Activated T-helper 1 cell treated with Interleukin-2 at 50 U/mL for 16 hours (primary cell): ENCODE measurements at regions not wholly inside any gene's neighbourhood (a gene's known extent, or its start where the extent isn't known, plus 50 kb on each side); places are given as distances from the start of the nearest gene placed in this dataset.

Experiments used
- DNase-seq: peaks from one replicate; pipeline ENCODE4 v3.0.0-alpha.2; 2020; ENCODE audit warnings: low read depth

DNA sequence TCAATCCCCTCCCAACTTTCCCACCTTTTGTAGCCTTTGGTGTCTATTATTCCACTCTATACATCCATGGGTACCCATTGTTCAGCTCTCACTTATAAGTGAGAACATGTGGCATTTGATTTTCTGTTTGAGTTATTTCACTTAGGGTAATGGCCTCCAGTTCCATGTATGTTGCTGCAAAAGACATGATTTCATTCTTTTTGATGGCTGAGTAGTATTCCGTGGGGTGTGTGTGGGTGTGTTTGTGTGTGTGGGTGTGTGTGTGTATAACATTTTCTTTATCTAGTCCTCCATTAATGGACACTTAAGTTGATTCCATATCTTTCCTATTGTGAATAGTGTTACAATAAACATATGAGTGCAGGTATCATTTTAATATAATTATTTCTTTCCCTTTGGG, 157.5 kb upstream of the FSTL4 start:
- DNase-seq: no peak

DNA sequence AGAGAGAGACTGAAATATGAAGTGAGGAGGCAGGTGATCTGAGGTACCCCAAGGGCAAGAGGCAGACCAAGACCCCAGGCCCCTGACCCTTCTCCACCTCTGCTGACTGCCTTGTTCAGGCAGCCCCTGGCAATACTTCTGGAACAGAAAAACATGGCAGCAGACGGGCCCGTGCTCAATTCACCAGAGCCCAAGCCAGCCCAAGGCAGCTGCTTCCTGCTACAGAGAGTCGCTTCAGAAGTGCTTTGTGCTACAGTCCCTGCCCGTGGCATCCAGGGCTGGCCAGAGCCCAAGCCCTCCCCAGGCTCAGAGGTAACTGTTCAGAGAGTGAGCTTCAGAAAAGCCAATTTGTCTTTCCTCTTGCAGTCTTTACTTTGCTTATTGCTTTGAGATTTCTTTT, 151.4 kb upstream of the FSTL4 start:
- no peak for DNase-seq

DNA sequence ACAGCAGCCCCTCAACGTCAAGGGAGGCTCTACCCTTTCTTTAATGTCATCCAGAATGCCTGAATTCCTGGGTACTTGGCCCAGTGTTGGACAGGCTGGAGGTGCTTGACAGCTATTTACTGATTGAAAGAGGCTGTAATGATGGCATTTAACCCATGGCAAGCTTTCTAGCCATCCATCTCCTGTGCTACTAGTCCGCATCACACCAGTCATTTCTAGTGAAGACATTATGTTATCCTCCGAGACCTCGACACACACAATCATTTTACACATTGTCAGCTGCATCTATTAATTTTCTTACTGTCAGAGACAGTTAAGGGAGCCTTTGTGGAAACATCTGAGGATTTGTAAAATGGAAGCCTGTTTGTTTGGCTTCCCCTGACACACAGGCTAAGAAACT, 149.3 kb upstream of the FSTL4 start:
- DNase-seq: no peak

DNA sequence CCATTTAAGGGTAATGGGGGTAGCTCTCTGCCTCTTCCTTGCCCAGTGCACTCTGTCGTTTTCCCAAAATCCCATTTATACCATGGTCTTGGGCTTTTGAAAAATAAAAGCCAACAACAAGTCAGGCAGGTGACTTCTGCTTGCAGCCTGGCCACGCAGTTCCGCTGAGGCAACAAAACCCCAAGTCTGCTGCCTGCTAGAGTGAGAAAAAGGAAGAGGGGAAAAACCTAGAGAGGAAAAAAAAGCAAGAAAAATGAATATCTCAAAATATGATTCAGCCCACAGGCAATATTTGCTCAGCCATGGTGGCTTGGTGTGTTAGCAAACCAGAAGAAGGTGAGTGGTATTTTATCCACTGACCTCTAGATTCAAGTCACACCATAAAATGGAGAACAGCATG, 148.2 kb upstream of the FSTL4 start:
- DNase-seq: no peak

DNA sequence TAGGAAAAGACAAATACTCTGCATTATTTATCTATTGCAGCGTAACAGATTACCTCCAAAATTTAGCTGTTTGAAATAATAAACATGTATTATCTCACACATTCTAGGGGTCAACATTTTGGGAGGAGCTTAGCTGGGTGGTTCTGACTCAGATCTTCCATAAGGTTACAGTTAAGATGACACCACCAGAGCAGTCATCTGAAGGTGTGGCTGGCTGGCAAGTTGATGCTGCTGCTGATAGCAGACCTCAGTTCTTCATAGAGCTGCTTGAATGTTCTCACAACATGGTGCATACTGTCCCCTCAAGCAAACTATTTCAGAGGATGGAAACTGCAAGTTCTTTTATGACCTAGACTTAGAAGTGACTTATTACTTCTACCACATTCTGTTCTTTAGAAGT, 146.3 kb upstream of the FSTL4 start:
- no peak for DNase-seq

DNA sequence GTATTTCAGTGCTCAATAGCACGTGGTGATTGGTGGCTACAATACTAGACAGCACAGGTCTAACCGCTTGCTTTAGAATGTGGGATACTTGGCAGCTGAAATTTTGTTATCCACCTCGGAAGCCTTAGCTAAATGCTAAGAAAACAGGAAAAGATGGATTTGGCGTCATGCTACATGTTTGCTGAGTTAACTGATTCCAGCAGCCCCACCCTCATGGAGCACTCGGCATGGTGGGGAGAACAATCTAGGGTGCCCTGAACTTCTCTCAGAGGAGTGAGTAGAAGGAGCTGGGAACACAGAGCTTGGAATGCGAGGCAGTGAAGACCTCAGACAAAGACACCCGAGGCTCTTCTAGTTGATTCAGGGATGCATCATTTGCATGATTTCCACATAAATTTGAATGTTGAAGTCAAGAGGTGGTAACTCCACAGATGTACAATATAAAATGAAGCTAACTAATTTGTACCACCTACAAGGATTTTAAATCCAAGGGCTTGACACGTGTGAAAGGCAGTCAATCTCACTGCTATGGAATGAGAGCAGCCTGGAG, 145.1 kb upstream of the FSTL4 start:
- no peak for DNase-seq

DNA sequence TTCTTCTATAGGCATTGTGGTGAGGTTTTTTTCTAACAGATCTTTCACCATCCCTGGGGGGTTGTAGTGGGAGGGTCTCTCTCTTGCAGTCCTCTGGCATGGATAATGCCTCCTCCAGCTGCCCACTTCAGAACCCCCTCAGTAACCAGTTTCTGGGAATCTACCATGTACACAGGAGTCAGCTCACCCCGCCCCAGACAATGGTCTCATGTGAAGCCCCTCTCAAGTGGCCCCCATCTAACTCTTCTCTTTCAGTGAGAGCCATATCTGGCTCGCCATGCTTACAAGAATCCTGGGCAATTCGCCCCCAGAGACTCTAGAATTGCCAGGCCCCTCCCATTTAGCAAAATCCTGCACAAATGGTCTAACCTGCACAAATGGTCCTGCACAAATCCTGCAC, 144.4 kb upstream of the FSTL4 start:
- DNase-seq: no peak

DNA sequence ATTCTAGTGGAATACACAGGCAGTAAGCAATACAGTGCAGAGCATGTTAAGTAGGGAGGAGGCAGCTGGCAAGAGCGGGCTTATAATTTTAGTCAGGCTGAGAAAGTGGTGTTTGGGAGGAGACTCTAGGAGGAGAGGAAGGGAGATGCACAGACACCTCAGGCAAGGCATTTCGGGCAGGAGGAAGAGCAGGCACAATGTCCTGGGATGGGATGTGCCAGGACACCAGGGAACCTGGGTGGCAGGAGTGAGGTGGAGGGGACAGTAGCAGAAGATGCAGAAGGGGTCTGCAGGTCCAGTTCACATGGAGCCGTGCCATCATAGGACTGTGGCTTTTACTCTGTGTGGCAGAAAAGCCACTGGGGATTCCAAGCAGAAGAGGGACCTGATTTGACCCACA, 143.7 kb upstream of the FSTL4 start:
- DNase-seq: no peak

DNA sequence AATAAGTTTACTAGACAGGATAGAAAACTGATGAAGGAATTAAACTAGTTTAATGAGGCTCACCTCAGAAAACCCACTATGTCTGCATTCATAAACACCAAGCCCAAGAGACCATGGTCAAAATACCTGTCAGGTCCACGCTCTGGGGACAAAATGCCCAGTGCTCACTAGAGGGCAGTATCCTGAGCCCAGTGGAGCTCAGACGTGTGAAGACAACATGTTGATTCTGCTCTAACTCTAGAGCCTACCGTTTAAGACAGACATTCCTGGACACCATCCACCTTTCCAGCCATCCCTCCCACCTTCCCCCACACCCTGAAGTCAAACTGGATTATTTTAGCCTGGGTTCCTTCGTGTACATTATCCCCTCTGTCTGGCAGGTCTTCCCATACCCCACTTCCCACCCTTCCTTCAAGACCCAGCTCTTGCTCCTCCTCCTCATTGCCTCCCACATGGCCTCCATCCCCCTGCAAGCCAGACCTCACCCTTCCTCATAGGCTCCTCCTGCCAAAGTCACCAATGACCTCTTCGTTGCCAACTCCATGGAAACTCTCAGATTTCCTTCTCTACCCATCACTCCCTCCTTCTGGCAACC, 142.3 kb upstream of the FSTL4 start:
- DNase-seq: no peak

DNA sequence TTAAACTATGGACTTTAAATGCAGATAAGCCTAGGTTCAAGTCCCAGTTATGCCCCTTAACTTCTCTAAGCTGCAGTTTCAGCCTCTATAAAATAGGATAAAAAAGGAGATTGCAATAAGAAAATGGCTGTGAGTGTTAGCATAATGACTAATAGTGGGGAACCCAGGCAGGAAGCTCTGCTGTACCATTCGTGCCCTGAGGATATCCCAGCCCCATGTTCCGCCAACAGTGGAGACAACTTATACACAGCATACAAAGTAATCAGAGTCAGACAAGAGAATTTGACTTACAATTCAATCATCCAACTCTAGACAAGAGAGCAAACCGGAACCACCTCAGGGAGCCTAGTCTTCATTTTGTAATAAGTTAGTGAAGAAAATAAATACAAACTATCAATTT, 141.5 kb upstream of the FSTL4 start:
- no peak for DNase-seq

DNA sequence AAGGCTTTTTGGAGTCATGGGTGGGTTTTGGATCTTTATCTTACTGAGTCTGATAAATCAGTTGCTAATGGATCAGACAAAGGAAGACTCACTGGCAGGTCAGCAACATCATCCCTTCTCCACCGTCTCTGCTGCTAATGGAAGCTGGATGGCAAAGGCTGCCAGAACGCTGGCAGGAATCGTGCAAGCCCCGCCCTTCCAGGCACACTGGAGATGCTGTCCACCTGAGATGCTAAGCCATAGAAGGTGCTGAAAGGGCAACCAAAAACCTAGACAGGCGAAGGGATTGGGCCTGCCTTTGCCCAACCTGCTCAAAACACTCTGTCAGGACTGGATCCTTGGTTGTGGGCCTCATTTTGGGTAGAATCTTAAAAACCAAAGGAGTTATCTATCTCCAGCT, 139.5 kb upstream of the FSTL4 start:
- DNase-seq: no peak

DNA sequence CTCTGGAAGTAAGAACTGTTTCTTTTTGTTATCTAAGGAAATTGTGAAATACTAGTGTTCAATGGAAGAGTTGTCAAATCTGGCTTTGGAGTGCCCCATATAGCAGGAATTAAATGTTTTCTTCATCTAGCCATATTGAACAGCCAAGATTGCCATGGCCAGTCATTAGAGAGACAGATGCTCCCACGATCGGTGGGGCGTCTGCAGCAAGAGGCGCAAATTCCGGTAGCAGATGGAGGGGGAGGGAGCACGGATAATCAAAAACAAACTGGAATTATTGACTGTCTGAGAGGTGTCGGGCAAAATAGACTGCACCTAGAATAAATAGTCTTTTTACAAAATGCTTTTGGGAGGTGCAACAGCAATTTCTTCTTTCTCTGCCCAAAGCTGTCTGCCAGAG, 139.1 kb upstream of the FSTL4 start:
- no peak for DNase-seq

DNA sequence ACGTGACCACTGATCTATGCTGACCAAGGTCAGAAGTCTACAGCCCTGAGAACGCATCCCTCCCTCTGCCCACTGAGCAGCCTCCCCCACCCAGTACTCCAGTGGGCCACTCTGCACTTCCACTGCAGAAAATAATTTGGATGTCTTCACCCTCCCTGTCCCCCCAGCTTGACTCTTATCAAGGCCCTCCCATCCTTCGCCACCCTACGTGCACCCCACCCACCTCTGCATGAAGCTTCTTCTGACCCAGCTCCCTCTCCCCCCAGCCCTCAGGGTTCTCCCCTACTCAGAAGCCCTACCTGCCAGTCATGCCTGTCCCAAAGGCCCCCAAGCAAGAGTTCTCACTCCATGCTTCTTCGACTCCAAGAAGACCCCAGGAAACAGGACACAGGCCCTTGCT, 138.5 kb upstream of the FSTL4 start:
- DNase-seq: no peak

DNA sequence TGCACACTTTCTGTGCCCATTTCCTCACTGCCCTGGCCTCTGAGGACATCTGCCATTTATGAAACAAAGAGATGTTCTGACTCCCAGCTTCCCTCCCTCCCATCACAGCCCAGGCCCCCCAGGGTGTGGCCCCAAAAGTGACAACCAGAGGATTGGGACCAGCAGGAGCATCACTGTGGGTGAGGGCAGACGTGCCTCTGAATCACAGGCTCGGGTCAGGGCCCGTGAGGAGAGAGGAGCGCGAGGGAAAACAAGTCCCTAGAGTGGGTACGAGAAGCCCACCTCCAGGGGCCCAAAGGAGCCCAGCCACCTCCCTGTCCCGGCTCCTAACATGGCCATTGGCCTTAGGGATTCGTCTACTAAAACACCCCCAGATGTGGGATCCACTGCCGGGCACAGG, 138.0 kb upstream of the FSTL4 start:
- DNase-seq: no peak

DNA sequence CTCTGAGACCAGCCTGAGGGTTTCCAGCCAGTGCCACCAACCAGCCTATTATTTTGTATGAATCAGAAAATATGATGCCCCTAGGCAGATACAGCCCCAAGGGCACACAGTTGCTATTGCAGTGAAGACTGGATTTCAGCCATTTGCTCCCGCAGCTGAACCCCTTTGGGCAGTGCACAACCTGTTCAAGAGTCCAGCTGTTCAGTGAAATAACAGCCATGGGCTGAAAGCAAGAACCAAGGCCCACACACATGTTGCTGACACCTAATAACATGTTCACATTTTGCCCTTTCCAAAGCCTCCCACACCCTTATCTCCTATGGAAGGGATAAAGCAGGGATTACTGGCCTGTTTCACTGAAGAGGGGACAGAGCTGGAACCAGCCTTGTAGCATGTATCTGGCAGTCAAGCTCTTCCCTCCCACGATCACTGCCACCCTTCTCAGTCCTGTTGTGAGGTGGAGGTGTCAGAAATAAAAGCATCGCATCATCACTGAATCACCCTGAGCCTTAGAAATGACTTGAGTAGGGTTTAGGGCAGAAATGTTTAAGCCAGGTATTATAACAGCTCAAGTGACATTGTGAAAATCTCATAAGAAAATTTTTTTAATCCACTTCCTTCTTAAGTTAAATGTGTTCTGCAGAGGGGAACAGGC, 137.1 kb upstream of the FSTL4 start:
- DNase-seq: no peak

DNA sequence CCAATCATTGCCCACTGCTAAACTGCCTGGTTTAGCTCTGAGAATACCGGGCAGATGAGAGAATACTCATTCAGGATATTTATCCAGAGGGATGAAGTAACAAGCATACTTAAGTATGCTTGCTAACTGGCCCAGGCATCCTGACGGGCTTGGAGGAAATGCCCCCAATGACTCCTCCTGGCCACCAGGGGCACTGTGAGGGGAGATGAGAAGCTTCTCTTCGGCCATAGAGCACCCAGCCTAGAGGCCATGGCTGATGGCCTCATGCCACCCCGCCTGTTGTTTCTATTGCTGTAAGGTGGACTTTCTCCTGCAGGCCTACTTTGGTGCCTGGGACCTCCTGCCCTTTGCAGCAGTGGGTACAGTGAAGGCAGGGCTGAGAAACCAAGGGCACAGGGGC, 134.5 kb upstream of the FSTL4 start:
- DNase-seq: no peak

DNA sequence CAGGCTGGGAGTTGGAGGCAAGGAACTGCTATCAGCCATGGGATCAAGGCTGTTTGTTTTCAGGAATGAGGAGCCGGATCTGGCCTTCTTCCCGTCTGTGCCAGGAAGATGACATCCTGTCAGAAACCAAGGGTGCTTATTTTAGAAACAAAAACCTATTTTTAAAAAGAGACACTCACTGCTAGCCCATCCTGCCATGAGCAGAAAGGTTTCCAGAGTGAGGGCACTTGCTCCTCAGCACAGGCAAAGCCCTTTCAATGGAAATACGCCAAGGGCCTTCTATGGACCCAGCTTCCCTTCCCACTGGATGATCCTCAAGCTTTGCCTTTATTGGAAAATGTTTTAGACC, 132.6 kb upstream of the FSTL4 start:
- no peak for DNase-seq

DNA sequence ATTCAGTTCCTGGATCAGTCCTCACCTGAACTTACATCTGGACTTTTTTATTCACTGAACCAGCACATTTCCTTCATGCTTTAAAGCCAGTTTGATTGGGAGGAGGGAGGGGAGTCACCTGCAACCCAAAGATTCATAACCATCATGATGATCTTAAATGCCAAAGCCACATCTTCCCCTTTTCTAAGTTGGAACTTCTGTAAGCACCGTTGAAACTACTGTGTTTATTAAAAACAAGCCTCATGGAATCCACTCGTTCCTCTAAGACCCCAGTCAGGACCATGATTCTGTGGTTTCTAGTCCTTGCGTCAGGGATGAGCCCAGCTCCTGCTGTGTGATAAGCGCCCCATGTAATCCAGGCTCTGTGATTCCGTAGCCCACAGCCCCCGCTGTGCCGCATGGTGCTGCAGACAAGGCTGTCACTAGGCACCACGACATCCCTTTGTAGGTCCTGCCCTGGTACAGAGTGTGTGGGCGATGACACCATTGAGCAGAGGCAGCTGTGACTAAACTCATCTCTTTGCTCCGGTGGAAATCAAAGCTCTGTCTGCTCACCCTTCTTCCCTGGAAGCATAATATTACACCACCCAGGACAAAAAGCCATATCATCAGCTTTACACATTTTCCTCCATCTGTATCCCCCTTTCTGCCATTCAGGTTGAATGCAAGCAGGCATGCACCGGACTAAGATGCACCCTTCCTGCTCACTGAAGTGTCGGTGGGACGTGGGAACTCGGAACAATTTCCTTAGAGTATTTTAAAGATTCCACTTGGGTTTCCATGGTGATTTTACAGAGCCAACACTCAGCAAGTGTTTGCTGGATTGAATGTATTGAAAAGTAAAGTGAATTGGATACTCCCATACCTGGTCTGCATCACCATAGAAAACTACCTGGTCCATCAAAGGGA, 132.0 kb upstream of the FSTL4 start:
- no peak for DNase-seq

DNA sequence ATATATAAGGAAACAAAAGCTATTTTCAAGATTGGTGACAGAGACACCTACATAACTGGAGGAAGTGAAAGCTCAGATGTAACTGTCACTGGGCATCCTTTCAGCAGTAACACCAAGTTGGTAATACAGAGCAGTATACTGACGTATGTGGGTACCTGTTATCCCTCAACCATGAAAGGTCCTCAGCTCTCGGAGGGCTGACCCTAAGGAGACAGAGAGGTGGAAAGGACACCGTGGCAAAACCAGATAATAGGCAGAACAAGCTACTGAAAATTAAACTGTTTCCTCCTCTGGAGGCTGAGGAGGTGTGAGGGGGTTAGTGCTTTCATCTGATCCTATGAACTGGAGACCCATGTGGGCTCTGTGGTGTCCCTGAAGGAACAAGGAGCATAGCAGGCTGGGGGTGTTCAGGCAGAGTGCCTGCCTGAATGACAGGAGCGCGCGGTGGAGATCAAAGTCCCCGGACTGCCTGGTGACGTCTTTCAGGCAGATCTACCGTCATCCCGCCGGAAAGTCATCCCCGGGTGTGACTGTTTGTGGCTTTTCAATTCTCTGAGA, 130.2 kb upstream of the FSTL4 start:
- DNase-seq: no peak

DNA sequence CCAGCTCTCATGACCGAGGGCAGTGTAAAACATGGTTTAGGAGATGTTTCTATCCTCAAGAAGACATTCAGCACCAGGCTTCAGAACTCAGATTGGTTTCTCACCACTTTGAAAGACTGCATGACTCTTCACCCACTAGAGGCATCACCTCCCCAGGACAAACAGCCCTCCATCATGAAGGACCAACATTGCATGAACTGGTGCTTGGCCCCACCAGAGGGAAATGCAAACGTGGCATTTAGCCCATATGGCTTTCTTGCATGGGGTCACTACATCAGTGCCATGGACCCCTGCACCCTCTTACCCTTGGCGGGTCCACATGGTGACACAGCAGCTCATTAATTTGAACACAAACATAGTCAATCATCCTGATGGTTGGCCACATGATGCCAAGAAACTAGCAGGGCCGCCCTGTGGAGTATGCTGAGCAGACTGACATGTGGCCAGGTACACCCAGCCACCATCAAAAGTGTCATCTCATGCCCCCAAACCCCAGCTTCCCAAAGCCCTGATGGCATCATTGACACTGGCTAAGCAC, 129.5 kb upstream of the FSTL4 start:
- DNase-seq: no peak

DNA sequence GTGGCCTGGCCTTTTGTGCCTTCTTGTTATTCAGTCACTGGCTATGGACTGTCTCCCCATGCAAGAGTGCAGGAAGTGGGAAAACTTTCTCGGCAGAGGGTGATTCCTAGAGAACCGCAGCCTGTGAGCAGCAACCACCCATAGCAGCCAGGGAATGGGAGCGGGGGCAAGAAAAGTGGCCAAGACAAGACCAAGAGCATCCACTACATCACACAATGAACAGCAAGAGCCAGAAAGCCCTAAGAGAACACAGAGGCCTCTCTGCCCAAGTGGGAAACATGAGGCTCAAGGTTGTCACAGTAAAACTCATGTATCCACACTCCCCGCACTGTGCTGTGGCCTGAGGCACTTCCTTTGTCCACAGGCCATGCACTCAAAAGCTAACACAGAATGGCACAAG, 129.1 kb upstream of the FSTL4 start:
- no peak for DNase-seq

DNA sequence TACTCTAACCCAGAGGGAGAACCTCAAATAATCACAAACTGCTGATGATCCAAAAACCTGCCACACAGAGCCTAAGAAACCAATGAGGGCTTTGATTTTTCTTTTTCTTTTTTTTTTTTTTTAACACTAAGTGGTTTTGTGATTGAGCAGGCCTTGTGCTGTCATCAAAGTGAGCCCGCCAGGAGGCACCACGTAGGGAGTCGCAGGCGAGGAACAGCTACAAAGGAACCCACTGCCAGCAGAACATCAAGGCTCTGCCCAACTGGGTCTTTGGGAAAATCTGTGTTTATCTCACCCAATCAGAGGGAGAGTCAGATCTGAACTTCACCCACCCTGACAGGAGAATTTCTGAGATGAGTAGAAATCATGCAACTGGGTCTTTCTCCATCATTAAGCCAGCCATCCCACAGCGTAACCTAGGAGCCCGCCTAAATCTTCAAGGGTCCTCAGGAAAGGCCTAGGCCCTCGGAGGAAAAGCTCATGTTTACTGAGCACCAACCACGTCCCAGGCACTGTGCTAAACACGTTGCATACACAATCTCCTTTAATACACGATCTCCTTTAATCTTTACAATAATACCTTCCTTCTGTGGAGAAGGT, 126.9 kb upstream of the FSTL4 start:
- DNase-seq: no peak
